ENCODE measurements at regions not wholly inside any gene's neighbourhood (a gene's known extent, or its start where the extent isn't known, plus 50 kb on each side); places are given as distances from the start of the nearest gene placed in this dataset.

GRCh38 chr2:217617616-217618022 is 385.2 kb downstream of the TNS1 start:
- no peak for TF ChIP-seq TEAD4 (IDR thresholded peaks at IDR 0.05; ENCODE audit: borderline replicate concordance, insufficient read depth)
- no peak for TF ChIP-seq JUND (IDR thresholded peaks at IDR 0.05)
- no peak for TF ChIP-seq CTCF (IDR thresholded peaks at IDR 0.05)
- no peak for TF ChIP-seq EZH2phosphoT487 (IDR thresholded peaks at IDR 0.05; ENCODE audit: borderline replicate concordance, low read depth)
- no peak for TF ChIP-seq CHD2 (IDR thresholded peaks at IDR 0.05; ENCODE audit: low read length, partially characterized antibody)
- TF ChIP-seq GATA2 (CRISPR knock-in tag; IDR thresholded peaks at IDR 0.05): no peak
- TF ChIP-seq USF1 (IDR thresholded peaks at IDR 0.05; ENCODE audit: borderline replicate concordance, low read depth): no peak
- no peak for TF ChIP-seq RAD21 (IDR thresholded peaks at IDR 0.05; ENCODE audit: low read length)
- no peak for TF ChIP-seq MAX (IDR thresholded peaks at IDR 0.05; ENCODE audit: low read depth)
- TF ChIP-seq POLR2AphosphoS5 (IDR thresholded peaks at IDR 0.05; ENCODE audit: low read depth, low read length): no peak
